Suprapubic skin (tissue), 4 donors: ENCODE measurements at regions not wholly inside any gene's neighbourhood (a gene's known extent, or its start where the extent isn't known, plus 50 kb on each side); places are given as distances from the start of the nearest gene placed in this dataset.

Experiments used
- CTCF ChIP-seq, 2 donors: fragments of 200-600 bp in 1 of 2; fragments of 450-650 bp in 1 of 2; sonication (generic) in 1 of 2; IDR thresholded peaks; one replicate each; pipeline ENCODE4 v1.5.1; 2016 to 2019; ENCODE audit warnings: antibody characterized with exemption in 2 of 2, mild to moderate bottlenecking in 1 of 2, moderate library complexity in 1 of 2
- EP300 ChIP-seq: sonication (generic); formaldehyde crosslinking; IDR thresholded peaks from one replicate; pipeline ENCODE4 v1.6.1; 2017; ENCODE audit warnings: antibody characterized with exemption
- POLR2AphosphoS5 ChIP-seq, 3 donors: sonication (generic); formaldehyde crosslinking; IDR thresholded peaks; one replicate each; pipeline ENCODE4 v1.6.1; 2017; ENCODE audit warnings: antibody characterized with exemption in 3 of 3

- TF ChIP-seq POLR2AphosphoS5 (IDR thresholded peaks at IDR 0.05), result no peak
- TF ChIP-seq EP300, result no peak
- no peak for TF ChIP-seq CTCF (IDR thresholded peaks at IDR 0.05)
Measured at GRCh38 chr3:89571298-89571697, 463.9 kb downstream of the EPHA3 start.
